PC-3 (cell line): ENCODE measurements at regions not wholly inside any gene's neighbourhood (a gene's known extent, or its start where the extent isn't known, plus 50 kb on each side); places are given as distances from the start of the nearest gene placed in this dataset.

ENCODE experiments used
- EZH2 ChIP-seq: fragments of 300-600 bp; sonication (generic); IDR thresholded peaks from one replicate; pipeline ENCODE4 v1.6.1; 2017; ENCODE audit warnings: antibody characterized with exemption, mild to moderate bottlenecking, low read length; ENCODE audit not compliant: unreplicated experiment
- EZH2phosphoT487 ChIP-seq: fragments of 300-600 bp; sonication (generic); IDR thresholded peaks from 2 replicates; pipeline ENCODE4 v1.6.1; 2018; ENCODE audit warnings: mild to moderate bottlenecking, antibody characterized with exemption, low read length, borderline replicate concordance
- TF ChIP-seq, protein P1 (sequence below): fragments of 300-600 bp; sonication (generic); conservative IDR thresholded peaks from 2 replicates; pipeline ENCODE4 v1.5.1; 2017; ENCODE audit warnings: antibody characterized with exemption, low read depth, mild to moderate bottlenecking, low read length

GRCh38 chr13:34278780-34279179 lies 460.8 kb downstream of the RFC3 start:
- TF ChIP-seq EZH2 (no peak), EZH2phosphoT487 (no peak)
- TF ChIP-seq, protein P1, sequence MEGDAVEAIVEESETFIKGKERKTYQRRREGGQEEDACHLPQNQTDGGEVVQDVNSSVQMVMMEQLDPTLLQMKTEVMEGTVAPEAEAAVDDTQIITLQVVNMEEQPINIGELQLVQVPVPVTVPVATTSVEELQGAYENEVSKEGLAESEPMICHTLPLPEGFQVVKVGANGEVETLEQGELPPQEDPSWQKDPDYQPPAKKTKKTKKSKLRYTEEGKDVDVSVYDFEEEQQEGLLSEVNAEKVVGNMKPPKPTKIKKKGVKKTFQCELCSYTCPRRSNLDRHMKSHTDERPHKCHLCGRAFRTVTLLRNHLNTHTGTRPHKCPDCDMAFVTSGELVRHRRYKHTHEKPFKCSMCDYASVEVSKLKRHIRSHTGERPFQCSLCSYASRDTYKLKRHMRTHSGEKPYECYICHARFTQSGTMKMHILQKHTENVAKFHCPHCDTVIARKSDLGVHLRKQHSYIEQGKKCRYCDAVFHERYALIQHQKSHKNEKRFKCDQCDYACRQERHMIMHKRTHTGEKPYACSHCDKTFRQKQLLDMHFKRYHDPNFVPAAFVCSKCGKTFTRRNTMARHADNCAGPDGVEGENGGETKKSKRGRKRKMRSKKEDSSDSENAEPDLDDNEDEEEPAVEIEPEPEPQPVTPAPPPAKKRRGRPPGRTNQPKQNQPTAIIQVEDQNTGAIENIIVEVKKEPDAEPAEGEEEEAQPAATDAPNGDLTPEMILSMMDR: no peak
